Right lung (tissue), 2 donors: ENCODE measurements at regions not wholly inside any gene's neighbourhood (a gene's known extent, or its start where the extent isn't known, plus 50 kb on each side); places are given as distances from the start of the nearest gene placed in this dataset.
"Not testable (repeated sequence)": the region's sequence is repeated elsewhere in the genome, so short reads cannot be mapped to it uniquely, and the experiment has no call there.

Experiments
- DNase-seq, 2 donors: peaks; one replicate each; pipeline ENCODE4 v3.0.0-alpha.2; 2013

- DNase-seq = no peak
These were observed 204.5 kb downstream of the RAB38 start for GRCh38 chr11:87970762-87971161.

GRCh38 chr11:87967459-87967858 is 207.8 kb downstream of the RAB38 start:
- no peak for DNase-seq

- DNase-seq = peak; percentile 60 to 69
These were observed 208.5 kb downstream of the RAB38 start for GRCh38 chr11:87966694-87967093.

- no peak for DNase-seq
These were observed 209.0 kb downstream of the RAB38 start for GRCh38 chr11:87966216-87966615.

GRCh38 chr11:87961606-87962005 is 213.6 kb downstream of the RAB38 start:
- no peak for DNase-seq

- no peak for DNase-seq
These were observed 217.3 kb downstream of the RAB38 start for GRCh38 chr11:87957961-87958360.

GRCh38 chr11:87954476-87954875 is 220.8 kb downstream of the RAB38 start:
- no peak for DNase-seq

GRCh38 chr11:87942786-87943185 is 232.5 kb downstream of the RAB38 start:
- peak in 1 of 2 donors; percentile 15 for DNase-seq

GRCh38 chr11:87934182-87934581 is 241.1 kb downstream of the RAB38 start:
- no peak for DNase-seq

GRCh38 chr11:87926250-87926970 is 248.8 kb downstream of the RAB38 start:
- no peak for DNase-seq

GRCh38 chr11:87924125-87924524 is 251.1 kb downstream of the RAB38 start:
- DNase-seq = no peak

GRCh38 chr11:87917111-87917510 is 258.1 kb downstream of the RAB38 start:
- no peak for DNase-seq

GRCh38 chr11:87909178-87909577 is 266.1 kb downstream of the RAB38 start:
- DNase-seq = no peak

GRCh38 chr11:87908086-87908485 is 267.2 kb downstream of the RAB38 start:
- DNase-seq = no peak

GRCh38 chr11:87903345-87903744 is 271.9 kb downstream of the RAB38 start:
- no peak for DNase-seq

- no peak for DNase-seq
These were observed 273.9 kb downstream of the RAB38 start for GRCh38 chr11:87901341-87901740.

GRCh38 chr11:87897921-87898320 is 277.3 kb downstream of the RAB38 start:
- DNase-seq = no peak

- no peak for DNase-seq
These were observed 278.2 kb downstream of the RAB38 start for GRCh38 chr11:87897071-87897470.

- DNase-seq = peak; percentile 23 to 35
These were observed 280.3 kb downstream of the RAB38 start for GRCh38 chr11:87894961-87895360.

- no peak for DNase-seq
These were observed 283.0 kb downstream of the RAB38 start for GRCh38 chr11:87892291-87892690.

- DNase-seq = no peak
These were observed 286.1 kb downstream of the RAB38 start for GRCh38 chr11:87889126-87889525.

- not testable (repeated sequence) for DNase-seq
These were observed 290.2 kb downstream of the RAB38 start for GRCh38 chr11:87885084-87885483.

- DNase-seq = no peak
These were observed 296.1 kb downstream of the RAB38 start for GRCh38 chr11:87879118-87879517.

GRCh38 chr11:87878373-87878825 is 296.8 kb downstream of the RAB38 start:
- DNase-seq = peak in 1 of 2 donors; percentile 41
